SK-N-SH treated with all-trans-retinoic acid at 6 μM for 48 hours (cell line): ENCODE measurements at regions not wholly inside any gene's neighbourhood (a gene's known extent, or its start where the extent isn't known, plus 50 kb on each side); places are given as distances from the start of the nearest gene placed in this dataset.

Experiments used
- ARNTL ChIP-seq: fragments of 450-650 bp; formaldehyde crosslinking; IDR thresholded peaks from 2 replicates; pipeline ENCODE4 v1.5.0; 2020; ENCODE audit warnings: low read depth, mild to moderate bottlenecking, moderate library complexity, borderline replicate concordance
- BACH2 ChIP-seq: fragments of 250-450 bp; sonication (Bioruptor Pico); IDR thresholded peaks from 2 replicates; pipeline ENCODE4 v1.9.0; 2021; ENCODE audit warnings: mild to moderate bottlenecking, borderline replicate concordance
- CSDC2 ChIP-seq: fragments of 250-450 bp; sonication (Bioruptor Pico); IDR thresholded peaks from 2 replicates; pipeline ENCODE4 v1.5.0; 2020; ENCODE audit warnings: mild to moderate bottlenecking, moderate library complexity
- GLIS3 ChIP-seq: fragments of 250-450 bp; sonication (Bioruptor Pico); IDR thresholded peaks from 2 replicates; pipeline ENCODE4 v1.5.0; 2020; ENCODE audit warnings: mild to moderate bottlenecking, moderate library complexity
- ISL1 ChIP-seq: fragments of 250-450 bp; sonication (Bioruptor Pico); IDR thresholded peaks from 2 replicates; pipeline ENCODE4 v2.1.2; 2022; ENCODE audit warnings: mild to moderate bottlenecking, moderate library complexity
- OSR1 ChIP-seq: fragments of 250-450 bp; sonication (Bioruptor Pico); IDR thresholded peaks from 2 replicates; pipeline ENCODE4 v1.8.0; 2022; ENCODE audit warnings: moderate library complexity, mild to moderate bottlenecking, inconsistent platforms
- PATZ1 ChIP-seq: fragments of 250-450 bp; sonication (Bioruptor Pico); IDR thresholded peaks from 2 replicates; pipeline ENCODE4 v1.8.0; 2020; ENCODE audit warnings: mild to moderate bottlenecking, moderate library complexity, borderline replicate concordance
- RARB ChIP-seq: fragments of 250-450 bp; sonication (Bioruptor Pico); IDR thresholded peaks from 2 replicates; pipeline ENCODE4 v1.8.0; 2021; ENCODE audit warnings: mild to moderate bottlenecking, moderate library complexity
- SNAI2 ChIP-seq: fragments of 250-450 bp; sonication (Bioruptor Pico); IDR thresholded peaks from 2 replicates; pipeline ENCODE4 v1.5.0; 2020; ENCODE audit warnings: mild to moderate bottlenecking, moderate library complexity
- TCF4 ChIP-seq: fragments of 250-450 bp; sonication (Bioruptor Pico); IDR thresholded peaks from 2 replicates; pipeline ENCODE4 v1.8.0; 2021; ENCODE audit warnings: mild to moderate bottlenecking, moderate library complexity, borderline replicate concordance
- TOX ChIP-seq: fragments of 250-450 bp; sonication (Bioruptor Pico); IDR thresholded peaks from 2 replicates; pipeline ENCODE4 v1.8.0; 2021; ENCODE audit warnings: mild to moderate bottlenecking, moderate library complexity, borderline replicate concordance
- ZC3H10 ChIP-seq: fragments of 250-450 bp; sonication (Bioruptor Pico); IDR thresholded peaks from 2 replicates; pipeline ENCODE4 v1.5.1; 2021; ENCODE audit warnings: mild to moderate bottlenecking, moderate library complexity
- ZFP3 ChIP-seq: fragments of 250-450 bp; sonication (Bioruptor Pico); IDR thresholded peaks from 2 replicates; pipeline ENCODE4 v1.5.0; 2020; ENCODE audit warnings: mild to moderate bottlenecking, moderate library complexity
- ZFP30 ChIP-seq: fragments of 450-650 bp; formaldehyde crosslinking; IDR thresholded peaks from 2 replicates; pipeline ENCODE4 v1.5.0; 2022; ENCODE audit warnings: mild to moderate bottlenecking, moderate library complexity

DNA sequence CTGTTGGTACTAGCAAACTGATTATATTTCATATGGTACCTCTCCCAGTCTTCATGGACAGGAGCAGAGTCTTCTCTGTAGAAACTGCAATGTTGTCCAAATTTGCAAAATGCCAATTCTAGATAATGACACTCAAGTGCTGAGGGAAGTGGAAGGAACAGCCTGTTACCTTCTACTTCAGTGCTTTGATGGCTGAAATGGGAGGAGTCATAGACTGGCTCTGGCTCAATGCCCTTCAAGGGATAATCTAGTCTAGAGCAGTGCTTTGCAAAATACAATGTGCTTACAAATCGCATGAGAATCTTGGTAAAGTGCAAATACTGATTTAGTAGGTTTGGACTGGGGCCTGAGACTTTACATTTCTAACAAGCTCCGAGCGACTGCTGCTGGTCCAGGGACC is 51.7 kb upstream of the ACP3 start:
- TF ChIP-seq ISL1 (CRISPR knock-in tag) (no peak), ARNTL (CRISPR knock-in tag) (no peak), RARB (CRISPR knock-in tag) (no peak), ZFP3 (CRISPR knock-in tag) (no peak), TCF4 (CRISPR knock-in tag) (no peak), CSDC2 (CRISPR knock-in tag) (no peak), PATZ1 (CRISPR knock-in tag) (no peak), OSR1 (CRISPR knock-in tag) (no peak), GLIS3 (no peak), ZFP30 (no peak), ZC3H10 (no peak), BACH2 (CRISPR knock-in tag) (no peak), SNAI2 (CRISPR knock-in tag) (no peak), TOX (no peak)
